GM18511 (cell line): ENCODE measurements at regions not wholly inside any gene's neighbourhood (a gene's known extent, or its start where the extent isn't known, plus 50 kb on each side); places are given as distances from the start of the nearest gene placed in this dataset.

ENCODE experiments used
- ATAC-seq: cut with Tn5 transposase; IDR thresholded peaks from one replicate; pipeline ENCODE4 v1.9.1; 2021; ENCODE audit warnings: mild to moderate bottlenecking, moderate library complexity; ENCODE audit not compliant: unreplicated experiment

DNA sequence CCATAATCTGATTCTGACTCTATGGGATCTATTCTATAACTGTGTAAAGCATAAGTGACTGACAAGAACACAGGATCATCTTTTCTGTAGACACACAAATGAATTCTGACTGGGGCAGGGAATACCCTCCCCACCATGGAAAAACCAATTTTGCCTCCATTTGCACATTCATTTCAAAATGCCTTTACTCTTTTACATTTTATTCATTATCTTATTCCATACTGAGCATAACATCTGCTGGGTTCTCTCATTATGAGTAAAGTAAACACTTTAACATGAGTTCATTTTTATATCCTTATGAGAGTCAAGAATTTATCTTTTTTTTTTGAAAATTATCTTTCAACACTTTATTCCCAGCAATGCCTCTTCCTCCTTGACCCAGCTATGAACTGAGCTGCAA is 163.5 kb downstream of the RNF152 start:
- ATAC-seq = no peak

DNA sequence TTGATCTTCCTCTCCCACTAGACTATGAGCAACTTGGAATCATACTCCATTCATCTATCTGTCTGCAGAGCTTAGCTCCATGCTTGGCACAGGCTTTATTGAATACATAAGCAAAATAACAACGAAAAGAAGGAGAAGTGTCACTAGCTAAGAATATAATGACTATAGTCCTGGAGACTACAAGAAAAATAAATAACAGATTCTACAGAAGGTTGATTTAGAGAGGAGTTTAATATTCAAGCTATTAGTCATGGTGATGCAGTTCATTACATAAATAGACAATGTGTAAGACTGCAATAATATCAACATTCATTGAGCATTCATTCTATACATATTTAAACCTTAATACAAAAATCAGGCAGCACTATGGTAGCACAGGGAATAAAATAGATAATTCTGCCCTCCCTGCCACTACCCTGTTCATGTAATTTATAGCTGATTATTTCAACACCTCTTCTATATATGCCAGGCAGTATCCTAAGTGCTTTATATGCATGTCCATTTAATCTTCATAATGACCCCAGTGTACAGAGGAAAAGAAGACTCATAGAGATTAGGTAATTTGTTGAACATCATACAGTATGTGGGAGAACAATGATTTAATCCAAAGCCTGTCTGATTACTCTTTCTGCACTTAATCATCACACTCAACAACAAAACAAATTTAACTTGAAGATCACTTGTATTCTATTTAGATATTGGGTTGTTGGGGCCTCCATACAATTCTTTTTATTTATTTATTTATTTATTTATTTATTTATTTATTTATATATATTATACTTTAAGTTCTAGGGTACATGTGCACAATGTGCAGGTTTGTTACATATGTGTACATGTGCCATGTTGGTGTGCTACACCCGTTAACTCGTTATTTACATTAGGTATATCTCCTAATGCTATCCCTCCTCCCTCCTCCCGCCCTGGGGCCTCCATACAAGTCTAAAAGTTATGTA is 165.3 kb downstream of the RNF152 start:
- no peak for ATAC-seq

DNA sequence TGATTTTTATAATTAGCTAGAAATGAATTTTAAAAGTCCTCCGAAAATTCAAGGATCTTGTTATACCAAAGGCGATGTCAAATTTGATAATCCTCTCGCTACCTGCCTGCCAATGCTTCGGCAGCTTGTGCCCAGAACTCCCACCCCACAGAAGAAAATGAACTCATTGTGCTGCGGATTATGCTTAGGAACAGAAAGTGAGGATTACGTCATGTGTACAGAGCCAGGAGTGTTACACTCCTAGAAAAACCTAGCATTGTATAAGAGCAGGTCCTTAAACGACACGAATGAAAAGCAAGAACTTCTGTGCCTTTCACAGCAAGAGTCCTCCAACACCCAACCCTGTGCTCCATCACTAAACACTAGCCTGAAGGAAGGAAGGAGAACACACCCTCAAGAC is 168.3 kb downstream of the RNF152 start:
- ATAC-seq = no peak

DNA sequence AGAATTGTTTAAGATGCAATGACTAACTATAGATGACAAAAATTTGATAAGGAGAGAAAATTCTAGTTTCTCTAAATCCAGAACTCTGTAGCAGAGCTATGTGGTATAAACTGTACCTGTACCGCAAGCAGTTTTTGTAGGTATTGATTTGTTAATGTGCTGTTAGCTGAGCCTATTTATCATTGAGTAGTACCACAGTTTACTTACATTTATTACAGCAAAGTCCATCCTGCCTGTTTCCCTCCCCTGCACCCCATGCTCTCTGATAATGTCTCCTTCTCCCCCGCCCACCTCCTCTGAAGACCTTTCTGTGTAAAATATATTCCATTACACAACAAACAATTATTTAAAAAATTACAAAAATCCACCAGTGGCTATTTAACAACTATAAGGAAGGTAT is 170.6 kb downstream of the RNF152 start:
- no peak for ATAC-seq

- no peak for ATAC-seq
These were observed 172.3 kb downstream of the RNF152 start for GRCh38 chr18:61720496-61720895.

- no peak for ATAC-seq
These were observed 173.1 kb downstream of the RNF152 start for GRCh38 chr18:61719671-61720070.

- ATAC-seq = no peak
These were observed 173.9 kb downstream of the RNF152 start for GRCh38 chr18:61718944-61719343.

GRCh38 chr18:61714421-61714820 is 178.4 kb downstream of the RNF152 start:
- ATAC-seq = no peak

GRCh38 chr18:61713502-61713901 is 179.3 kb downstream of the RNF152 start:
- ATAC-seq = no peak

DNA sequence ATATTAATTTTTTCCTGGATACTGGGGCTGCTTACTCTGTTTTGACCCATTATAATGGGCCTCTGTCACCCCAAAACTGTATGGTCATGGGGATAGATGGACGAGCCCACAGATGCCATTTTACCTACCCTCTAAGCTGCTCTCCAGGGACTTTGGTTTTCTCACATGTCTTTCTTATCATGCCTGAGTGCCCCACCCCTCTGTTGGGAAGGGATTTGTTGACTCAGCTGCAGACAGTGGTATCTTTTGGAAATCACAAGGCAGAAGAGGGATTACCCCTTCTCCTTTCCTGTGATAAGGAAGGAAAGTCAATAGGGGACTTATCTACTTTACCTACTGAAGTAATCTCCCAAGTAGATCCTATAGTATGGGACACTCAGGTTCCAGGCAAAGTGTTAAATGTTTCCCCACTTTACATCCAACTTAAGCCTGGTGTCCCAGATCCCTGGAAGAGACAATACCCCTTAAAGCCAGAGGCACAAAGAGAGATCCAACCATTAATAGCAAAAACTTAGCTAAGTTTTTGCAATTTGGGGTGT is 182.7 kb downstream of the RNF152 start:
- ATAC-seq = no peak

DNA sequence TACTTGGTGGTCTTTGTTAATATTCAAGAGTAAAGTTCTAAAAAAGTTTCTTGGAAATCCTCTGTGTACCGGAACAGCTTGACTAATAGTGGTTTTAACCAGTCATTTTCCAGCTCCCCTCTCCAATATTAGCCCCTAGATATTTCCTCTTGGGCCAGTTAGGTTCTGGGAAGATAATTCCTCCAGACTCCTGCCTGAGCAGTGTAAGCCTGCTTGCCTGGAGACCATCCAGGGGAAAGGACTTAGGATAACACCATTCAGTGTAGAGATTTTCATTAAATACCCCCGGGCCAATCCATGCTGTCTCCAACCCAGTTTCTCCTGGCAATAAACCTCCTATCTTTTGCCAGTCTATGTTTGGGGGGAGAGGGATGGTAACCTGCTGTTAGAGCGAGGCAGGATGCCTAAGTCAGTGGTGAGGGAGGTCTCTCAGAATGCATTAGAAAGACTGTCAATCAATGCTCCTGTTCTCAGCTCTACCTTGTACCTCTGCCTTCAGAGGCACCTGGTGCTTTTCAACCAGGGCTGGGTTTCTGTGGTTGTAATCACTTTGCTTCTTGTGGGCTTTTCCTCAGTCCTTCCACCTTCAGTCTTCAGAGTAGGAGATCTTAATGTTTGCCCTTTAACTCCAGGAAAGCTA is 186.4 kb downstream of the RNF152 start:
- ATAC-seq = no peak

DNA sequence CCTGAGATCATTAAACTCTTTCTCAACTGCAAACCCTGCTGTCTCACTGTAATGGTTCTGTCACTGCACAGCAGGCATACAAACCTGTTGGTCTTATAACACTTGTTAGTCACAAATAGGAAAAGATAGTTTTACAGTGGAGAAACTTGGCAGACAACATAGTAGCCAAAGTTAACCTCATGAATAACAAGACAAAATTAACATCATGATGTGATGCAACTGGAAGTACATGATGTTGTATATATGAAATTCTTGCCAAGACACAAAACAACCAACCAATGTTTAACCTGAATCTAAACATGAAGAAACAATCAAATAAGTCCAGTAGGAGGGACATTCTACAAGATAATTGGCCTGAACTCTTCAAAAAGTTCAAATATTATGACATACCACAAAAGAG is 189.3 kb downstream of the RNF152 start:
- ATAC-seq = no peak

- ATAC-seq = no peak
These were observed 190.8 kb downstream of the RNF152 start for GRCh38 chr18:61702007-61702406.

GRCh38 chr18:61699397-61700110 is 193.3 kb downstream of the RNF152 start:
- no peak for ATAC-seq

- ATAC-seq = no peak
These were observed 195.4 kb downstream of the RNF152 start for GRCh38 chr18:61697306-61697909.

- ATAC-seq = no peak
These were observed 198.6 kb downstream of the RNF152 start for GRCh38 chr18:61694236-61694635.

DNA sequence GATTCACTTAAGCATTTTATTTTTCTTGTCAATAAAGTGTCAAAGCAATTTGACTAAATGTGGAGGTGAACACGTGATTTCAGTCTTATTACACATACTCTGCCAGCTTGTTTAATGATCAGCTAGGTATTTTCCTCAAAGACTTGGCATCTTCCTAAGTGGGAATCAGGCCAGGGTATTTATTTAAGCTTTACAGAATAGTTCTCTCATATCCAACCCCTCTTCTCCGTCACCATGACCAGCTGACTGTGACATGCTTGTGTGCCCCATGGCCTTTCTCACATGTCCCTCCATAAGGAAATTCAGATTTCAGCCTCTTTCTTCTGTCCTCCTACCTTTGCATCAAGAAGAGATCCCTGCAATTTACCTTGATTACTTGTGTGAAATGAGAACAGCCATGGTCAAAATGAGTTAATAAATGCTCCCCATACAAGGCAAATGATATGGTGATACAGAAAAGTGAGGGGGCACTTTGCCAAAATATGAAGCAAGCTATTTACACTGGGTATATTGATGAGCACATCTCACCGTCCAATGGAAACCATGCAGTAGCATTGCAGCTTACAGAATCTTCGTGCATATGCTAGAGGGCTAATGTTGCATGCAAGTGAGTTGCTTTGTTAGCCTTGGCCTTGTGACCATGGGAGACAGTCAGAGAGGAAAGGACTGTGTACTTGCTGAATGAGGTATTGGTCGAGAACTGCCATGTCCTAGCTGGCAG is 202.2 kb downstream of the RNF152 start:
- no peak for ATAC-seq

DNA sequence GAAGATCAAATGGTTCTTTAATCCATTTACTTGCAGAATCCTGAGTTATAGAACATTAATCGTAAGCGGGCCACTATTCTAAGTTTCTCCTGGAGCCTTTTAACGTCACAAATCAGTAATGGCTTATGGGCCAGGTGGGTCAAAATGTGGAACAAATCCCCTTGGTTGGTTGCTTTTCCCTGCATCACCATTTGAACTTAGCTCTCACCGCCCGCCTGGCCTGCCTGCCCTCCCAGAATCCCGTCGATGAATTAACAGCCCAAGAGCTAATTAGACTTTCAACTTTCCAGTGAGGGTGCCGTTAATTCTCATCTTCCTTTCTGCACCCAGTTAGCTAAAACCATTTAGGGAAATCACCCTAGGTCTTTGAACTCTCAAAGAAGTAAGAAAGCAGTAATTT is 205.5 kb downstream of the RNF152 start:
- ATAC-seq = no peak

- no peak for ATAC-seq
These were observed 209.0 kb downstream of the RNF152 start for GRCh38 chr18:61683856-61684255.

DNA sequence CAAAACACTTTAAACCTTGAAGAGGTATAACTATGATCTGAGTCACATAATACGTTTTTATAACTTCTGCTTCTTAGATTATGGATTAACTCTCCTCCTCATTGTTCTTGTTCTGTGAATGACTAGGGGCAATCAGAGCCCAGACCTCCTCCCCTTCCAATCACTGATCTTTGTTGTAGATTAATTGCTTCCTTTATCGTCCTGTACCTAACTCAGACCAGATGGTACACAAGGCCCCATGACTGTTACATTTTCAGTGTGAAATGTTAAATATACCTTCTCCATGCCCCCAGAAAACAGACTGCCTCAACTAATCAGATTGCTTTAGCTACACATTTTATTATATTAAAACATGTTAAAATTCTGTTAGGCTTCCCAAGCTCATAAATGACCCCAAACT is 211.7 kb downstream of the RNF152 start:
- no peak for ATAC-seq
